GM18520 (cell line): ENCODE measurements at regions not wholly inside any gene's neighbourhood (a gene's known extent, or its start where the extent isn't known, plus 50 kb on each side); places are given as distances from the start of the nearest gene placed in this dataset.
"Not testable (repeated sequence)": the region's sequence is repeated elsewhere in the genome, so short reads cannot be mapped to it uniquely, and the experiment has no call there.

Source experiments
- ATAC-seq: cut with Tn5 transposase; IDR thresholded peaks from one replicate; pipeline ENCODE4 v1.9.1; 2021; ENCODE audit not compliant: unreplicated experiment

- ATAC-seq, result no peak
Measured at GRCh38 chr10:59033622-59034021, 142.8 kb upstream of the PHYHIPL start.

- ATAC-seq, result peak; percentile 100
Measured at GRCh38 chr10:59036311-59037017, 140.0 kb upstream of the PHYHIPL start.

- no peak for ATAC-seq
Measured at GRCh38 chr10:59037018-59037389, 139.4 kb upstream of the PHYHIPL start.

GRCh38 chr10:59037506-59037905 lies 138.9 kb upstream of the PHYHIPL start:
- ATAC-seq, result no peak

- not testable (repeated sequence) for ATAC-seq
Measured at GRCh38 chr10:59043358-59043757, 133.1 kb upstream of the PHYHIPL start.

GRCh38 chr10:59047180-59047579 lies 129.3 kb upstream of the PHYHIPL start:
- no peak for ATAC-seq

- ATAC-seq, result peak; percentile 85
Measured at GRCh38 chr10:59047957-59048618, 128.4 kb upstream of the PHYHIPL start.

GRCh38 chr10:59053502-59053901 lies 122.9 kb upstream of the PHYHIPL start:
- not testable (repeated sequence) for ATAC-seq

- ATAC-seq, result no peak
Measured at GRCh38 chr10:59055045-59055444, 121.4 kb upstream of the PHYHIPL start.

GRCh38 chr10:59057345-59057744 lies 119.1 kb upstream of the PHYHIPL start:
- no peak for ATAC-seq

- ATAC-seq, result peak; percentile 86
Measured at GRCh38 chr10:59060852-59061251, 115.6 kb upstream of the PHYHIPL start.

GRCh38 chr10:59063491-59063890 lies 113.0 kb upstream of the PHYHIPL start:
- no peak for ATAC-seq

GRCh38 chr10:59064080-59064692 lies 112.3 kb upstream of the PHYHIPL start:
- ATAC-seq, result no peak

- no peak for ATAC-seq
Measured at GRCh38 chr10:59064759-59065539, 111.5 kb upstream of the PHYHIPL start.

- ATAC-seq, result no peak
Measured at GRCh38 chr10:59068581-59069191, 107.8 kb upstream of the PHYHIPL start.

- ATAC-seq, result no peak
Measured at GRCh38 chr10:59072038-59072437, 104.4 kb upstream of the PHYHIPL start.

GRCh38 chr10:59073456-59074053 lies 102.9 kb upstream of the PHYHIPL start:
- ATAC-seq, result no peak

- no peak for ATAC-seq
Measured at GRCh38 chr10:59075576-59075975, 100.9 kb upstream of the PHYHIPL start.

- ATAC-seq, result no peak
Measured at GRCh38 chr10:59077855-59078254, 98.6 kb upstream of the PHYHIPL start.

GRCh38 chr10:59078978-59079377 lies 97.5 kb upstream of the PHYHIPL start:
- ATAC-seq, result no peak
